GM12891 (cell line): ENCODE measurements at regions not wholly inside any gene's neighbourhood (a gene's known extent, or its start where the extent isn't known, plus 50 kb on each side); places are given as distances from the start of the nearest gene placed in this dataset.

Source experiments
- PAX5 ChIP-seq: IDR thresholded peaks from 2 replicates; pipeline ENCODE4 v1.6.1; 2011; ENCODE audit warnings: low read length, moderate library complexity, mild to moderate bottlenecking; ENCODE audit not compliant: insufficient read depth, severe bottlenecking
- POLR2A ChIP-seq: IDR thresholded peaks from 2 replicates; pipeline ENCODE4 v1.6.1; 2011; ENCODE audit warnings: low read depth, low read length, control low read depth
- POLR2AphosphoS5 ChIP-seq: IDR thresholded peaks from 2 replicates; pipeline ENCODE4 v1.6.1; 2011; ENCODE audit warnings: low read depth, low read length, control low read depth
- POU2F2 ChIP-seq: IDR thresholded peaks from 2 replicates; pipeline ENCODE4 v1.6.1; 2011; ENCODE audit warnings: low read depth, mild to moderate bottlenecking, control low read depth, low read length, moderate library complexity
- SPI1 ChIP-seq: IDR thresholded peaks from 2 replicates; pipeline ENCODE4 v1.6.1; 2011; ENCODE audit warnings: low read depth, low read length, control low read depth
- TAF1 ChIP-seq: IDR thresholded peaks from 2 replicates; pipeline ENCODE4 v1.6.1; 2011; ENCODE audit warnings: low read depth, low read length, control low read depth

DNA sequence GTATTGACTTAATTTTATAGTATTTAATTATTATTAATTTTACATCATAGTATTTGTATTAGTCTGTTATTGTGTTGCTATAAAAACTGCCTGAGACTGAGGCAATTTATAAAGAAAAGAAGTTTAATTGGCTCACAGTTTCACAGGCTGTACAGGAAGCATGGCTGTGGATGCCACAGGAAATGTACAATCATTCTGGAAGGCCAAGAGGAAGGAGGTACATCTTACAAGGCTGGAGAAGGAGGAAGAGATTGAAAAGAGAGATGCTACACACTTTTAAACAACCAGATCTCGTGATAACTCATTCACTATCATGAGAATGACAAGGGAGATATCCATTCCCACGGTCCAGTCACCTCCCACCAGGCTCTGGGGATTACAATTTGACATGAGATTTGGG, 2019.4 kb upstream of the PIK3C3 start:
- TF ChIP-seq POLR2A (no peak), POLR2AphosphoS5 (no peak), TAF1 (no peak), PAX5 (no peak), POU2F2 (no peak), SPI1 (no peak)
